Hepatocyte (in vitro differentiated cells): ENCODE measurements at regions not wholly inside any gene's neighbourhood (a gene's known extent, or its start where the extent isn't known, plus 50 kb on each side); places are given as distances from the start of the nearest gene placed in this dataset.
"Not testable (repeated sequence)": the region's sequence is repeated elsewhere in the genome, so short reads cannot be mapped to it uniquely, and the experiment has no call there.

Experiments
- DNase-seq: peaks from one replicate; pipeline ENCODE4 v3.0.0-alpha.2; 2016; ENCODE audit warnings: low spot score
- H2AFZ ChIP-seq: fragments of 200-600 bp; sonication (generic); 2 replicates; pipeline ENCODE4 v1.6.0; 2016; ENCODE audit warnings: antibody characterized with exemption, mild to moderate bottlenecking
- H3K27ac ChIP-seq: fragments of 200-600 bp; sonication (generic); 2 replicates; pipeline ENCODE4 v1.5.1; 2016; ENCODE audit warnings: mild to moderate bottlenecking
- H3K27me3 ChIP-seq: fragments of 200-600 bp; sonication (generic); 2 replicates; pipeline ENCODE4 v1.6.1; 2016
- H3K36me3 ChIP-seq: fragments of 200-600 bp; sonication (generic); replicated peaks from 2 replicates; pipeline ENCODE4 v1.5.1; 2016; ENCODE audit warnings: low read depth; ENCODE audit not compliant: insufficient read depth
- H3K4me1 ChIP-seq: fragments of 200-600 bp; sonication (generic); 2 replicates; pipeline ENCODE4 v1.5.1; 2016; ENCODE audit warnings: mild to moderate bottlenecking, moderate library complexity; ENCODE audit not compliant: insufficient read depth
- H3K4me2 ChIP-seq: fragments of 200-600 bp; sonication (generic); 2 replicates; pipeline ENCODE4 v1.6.0; 2016
- H3K4me3 ChIP-seq: fragments of 200-600 bp; sonication (generic); 2 replicates; pipeline ENCODE4 v1.5.1; 2016; ENCODE audit warnings: mild to moderate bottlenecking
- H3K79me2 ChIP-seq: fragments of 200-600 bp; sonication (generic); 2 replicates; pipeline ENCODE4 v1.6.0; 2017; ENCODE audit warnings: mild to moderate bottlenecking
- H3K9me2 ChIP-seq: fragments of 200-600 bp; sonication (generic); replicated peaks from 2 replicates; pipeline ENCODE4 v1.6.0; 2017; ENCODE audit warnings: mild to moderate bottlenecking; ENCODE audit not compliant: insufficient read depth
- H3K9me3 ChIP-seq: fragments of 200-600 bp; sonication (generic); 2 replicates; pipeline ENCODE4 v1.5.1; 2016; ENCODE audit warnings: low read depth, mild to moderate bottlenecking
- H4K20me1 ChIP-seq: fragments of 200-600 bp; sonication (generic); 2 replicates; pipeline ENCODE4 v1.6.0; 2016; ENCODE audit warnings: mild to moderate bottlenecking; ENCODE audit not compliant: insufficient read depth, poor library complexity, severe bottlenecking
- EZH2 ChIP-seq: fragments of 200-600 bp; sonication (generic); IDR thresholded peaks from 2 replicates; pipeline ENCODE4 v1.6.1; 2016; ENCODE audit warnings: antibody characterized with exemption, mild to moderate bottlenecking, borderline replicate concordance
- EZH2phosphoT487 ChIP-seq: fragments of 200-600 bp; sonication (generic); IDR thresholded peaks from one replicate; pipeline ENCODE4 v1.6.1; 2018; ENCODE audit warnings: antibody characterized with exemption, mild to moderate bottlenecking, low read depth, moderate library complexity; ENCODE audit not compliant: unreplicated experiment, severe bottlenecking
- WGBS: methylation state at CpG from one replicate; pipeline ENCODE4 v1.1.6; 2016; ENCODE audit warnings: low lambda C conversion rate; ENCODE audit errors: missing lambda C conversion rate; 5-methylcytosine and 5-hydroxymethylcytosine counted together
- TF ChIP-seq, protein P1 (sequence below): fragments of 200-600 bp; sonication (generic); IDR thresholded peaks from 2 replicates; pipeline ENCODE4 v1.5.1; 2016; ENCODE audit warnings: antibody characterized with exemption, mild to moderate bottlenecking; ENCODE audit not compliant: poor library complexity

DNA sequence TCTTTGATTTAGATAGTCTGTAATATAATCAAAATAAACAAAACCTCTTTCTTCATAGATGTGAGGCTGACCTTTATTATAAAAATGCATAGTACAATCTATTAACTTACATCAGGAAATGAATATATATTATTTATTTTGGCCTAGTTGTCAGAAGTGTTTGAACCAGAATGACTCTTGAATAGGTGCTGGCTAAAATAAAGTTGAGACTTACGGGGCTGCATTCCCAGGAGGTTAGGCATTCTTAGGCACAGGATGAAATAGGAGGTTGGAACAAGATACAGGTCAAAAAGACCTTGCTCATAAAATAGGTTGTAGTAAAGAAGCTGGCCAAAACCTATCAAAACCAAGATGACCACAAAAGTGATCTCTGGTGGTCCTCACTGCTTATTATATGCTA lies 1193.3 kb upstream of the IGFBP7 start:
- H3K4me2 ChIP-seq, result no peak overlapping the region
- no peak overlapping the region for H2AFZ ChIP-seq
- no peaks in the 10 kb centered on the region for H3K27me3 ChIP-seq
- no peak overlapping the region for H3K4me3 ChIP-seq
- H4K20me1 ChIP-seq, result no peaks in the 10 kb centered on the region
- 83% methylated on average over 1 of the region's 1 CpG for whole genome bisulfite sequencing
- H3K9me2 ChIP-seq, result no peaks in the 10 kb centered on the region
- no peak for DNase-seq
- H3K9me3 ChIP-seq, result no peaks in the 10 kb centered on the region
- TF ChIP-seq EZH2 (no peak), EZH2phosphoT487 (no peak)
- TF ChIP-seq, protein P1, sequence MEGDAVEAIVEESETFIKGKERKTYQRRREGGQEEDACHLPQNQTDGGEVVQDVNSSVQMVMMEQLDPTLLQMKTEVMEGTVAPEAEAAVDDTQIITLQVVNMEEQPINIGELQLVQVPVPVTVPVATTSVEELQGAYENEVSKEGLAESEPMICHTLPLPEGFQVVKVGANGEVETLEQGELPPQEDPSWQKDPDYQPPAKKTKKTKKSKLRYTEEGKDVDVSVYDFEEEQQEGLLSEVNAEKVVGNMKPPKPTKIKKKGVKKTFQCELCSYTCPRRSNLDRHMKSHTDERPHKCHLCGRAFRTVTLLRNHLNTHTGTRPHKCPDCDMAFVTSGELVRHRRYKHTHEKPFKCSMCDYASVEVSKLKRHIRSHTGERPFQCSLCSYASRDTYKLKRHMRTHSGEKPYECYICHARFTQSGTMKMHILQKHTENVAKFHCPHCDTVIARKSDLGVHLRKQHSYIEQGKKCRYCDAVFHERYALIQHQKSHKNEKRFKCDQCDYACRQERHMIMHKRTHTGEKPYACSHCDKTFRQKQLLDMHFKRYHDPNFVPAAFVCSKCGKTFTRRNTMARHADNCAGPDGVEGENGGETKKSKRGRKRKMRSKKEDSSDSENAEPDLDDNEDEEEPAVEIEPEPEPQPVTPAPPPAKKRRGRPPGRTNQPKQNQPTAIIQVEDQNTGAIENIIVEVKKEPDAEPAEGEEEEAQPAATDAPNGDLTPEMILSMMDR, result no peak
- H3K27ac ChIP-seq, result no peak overlapping the region
- H3K4me1 ChIP-seq, result peaks cover 6% of the 10 kb centered on the region
- H3K36me3 ChIP-seq, result no peaks in the 10 kb centered on the region
- no peaks in the 10 kb centered on the region for H3K79me2 ChIP-seq

DNA sequence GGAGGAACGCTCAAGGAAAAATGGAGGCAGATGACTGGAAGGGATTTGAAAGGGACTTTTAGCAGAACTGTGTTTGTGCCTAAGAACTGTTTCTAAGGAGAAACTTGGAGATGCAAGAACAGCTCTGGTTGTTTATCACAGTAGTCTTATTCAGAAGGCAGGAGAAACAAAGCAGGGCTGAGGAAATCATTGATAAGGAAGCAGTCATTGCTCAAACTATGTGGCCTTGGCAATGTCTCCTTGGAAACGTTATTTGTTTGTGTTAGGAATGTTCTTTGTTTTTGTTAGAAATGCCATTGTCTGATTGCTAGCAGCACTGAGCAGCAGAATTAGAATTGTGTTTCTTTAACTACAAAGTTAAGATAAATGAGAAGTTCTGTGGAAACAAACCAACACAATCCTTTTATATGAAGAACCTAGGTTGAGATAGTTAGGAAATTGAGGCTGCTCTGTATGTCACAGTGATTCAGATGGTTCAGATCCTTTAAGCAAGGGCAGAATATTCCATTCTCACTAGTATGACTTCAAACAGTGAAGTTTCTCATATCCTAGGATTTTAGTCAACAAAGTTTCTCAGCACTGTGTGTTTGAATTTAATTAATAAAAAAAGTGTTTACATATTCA lies 1191.3 kb upstream of the IGFBP7 start:
- Histone ChIP-seq H3K4me1 (peaks cover 6% of the 10 kb centered on the region), H3K4me2 (no peak overlapping the region), H3K79me2 (no peaks in the 10 kb centered on the region), H4K20me1 (no peaks in the 10 kb centered on the region), H3K27ac (no peak overlapping the region), H3K9me2 (no peaks in the 10 kb centered on the region), H3K4me3 (no peak overlapping the region), H2AFZ (peak overlapping the region; percentile 3), H3K9me3 (no peaks in the 10 kb centered on the region), H3K27me3 (no peaks in the 10 kb centered on the region), H3K36me3 (no peaks in the 10 kb centered on the region)
- DNase-seq, result peak; percentile 20
- WGBS, result 17% methylated on average over 2 of the region's 2 CpGs
- TF ChIP-seq EZH2phosphoT487, result no peak
- TF ChIP-seq, protein P1, result no peak
- no peak for TF ChIP-seq EZH2

DNA sequence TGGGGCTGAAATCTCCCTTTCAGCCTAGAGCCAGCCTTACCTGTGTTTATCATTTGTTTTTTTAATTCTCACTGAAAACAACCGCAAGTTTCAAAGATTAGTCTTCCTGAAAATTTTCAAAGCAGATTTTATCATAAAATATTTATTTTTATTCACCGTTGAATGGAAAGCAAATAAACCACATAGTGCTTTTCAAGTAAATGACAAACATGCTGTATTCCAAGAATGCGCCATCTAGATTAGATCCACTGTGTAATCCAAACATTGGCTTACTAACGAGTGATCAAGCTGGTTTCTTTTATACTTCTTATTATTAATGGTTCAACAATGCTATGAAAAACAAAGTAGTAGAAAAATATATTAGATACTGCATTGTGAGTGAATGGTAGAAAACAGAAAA lies 1176.2 kb upstream of the IGFBP7 start:
- no peaks in the 10 kb centered on the region for H3K9me2 ChIP-seq
- H3K36me3 ChIP-seq, result no peaks in the 10 kb centered on the region
- H3K9me3 ChIP-seq, result no peaks in the 10 kb centered on the region
- H2AFZ ChIP-seq, result no peak overlapping the region
- DNase-seq, result no peak
- H3K79me2 ChIP-seq, result no peaks in the 10 kb centered on the region
- H3K4me2 ChIP-seq, result no peak overlapping the region
- H3K27ac ChIP-seq, result no peak overlapping the region
- H3K4me3 ChIP-seq, result no peak overlapping the region
- no peaks in the 10 kb centered on the region for H3K27me3 ChIP-seq
- WGBS, result 63% methylated on average over 4 of the region's 4 CpGs
- H4K20me1 ChIP-seq, result no peaks in the 10 kb centered on the region
- H3K4me1 ChIP-seq, result no peaks in the 10 kb centered on the region
- TF ChIP-seq EZH2phosphoT487 (no peak), EZH2 (no peak)
- TF ChIP-seq, protein P1, result no peak

DNA sequence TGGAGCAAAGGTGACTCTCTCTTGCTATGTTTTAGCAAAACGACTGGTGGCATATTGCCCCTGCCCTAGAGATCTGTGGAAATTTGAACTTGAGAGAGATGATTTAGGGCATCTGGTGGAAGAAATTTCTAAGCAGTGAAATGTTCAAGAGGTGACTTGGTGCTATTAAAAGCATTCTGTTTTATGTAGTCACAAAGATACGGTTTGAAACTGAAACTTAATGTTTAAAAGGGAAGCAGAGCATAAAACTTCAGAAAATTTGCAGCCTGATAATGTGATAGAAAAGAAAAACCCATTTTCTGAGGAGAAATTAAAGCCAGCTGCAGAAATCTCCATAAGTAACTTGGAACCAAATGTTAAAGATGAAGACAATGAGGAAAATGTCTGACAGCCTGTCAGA lies 1170.7 kb upstream of the IGFBP7 start:
- not testable (repeated sequence) for H3K9me2 ChIP-seq, DNase-seq, H2AFZ ChIP-seq

More for the DNA sequence above, 1170.7 kb upstream of the IGFBP7 start:
- H3K79me2 ChIP-seq, H4K20me1 ChIP-seq, H3K4me3 ChIP-seq, H3K36me3 ChIP-seq, H3K4me1 ChIP-seq, H3K9me3 ChIP-seq, H3K27ac ChIP-seq, H3K27me3 ChIP-seq, H3K4me2 ChIP-seq: not testable (repeated sequence)
- WGBS, result 52% methylated on average over 2 of the region's 2 CpGs
